Gastroesophageal sphincter (tissue), 4 donors: ENCODE measurements at regions not wholly inside any gene's neighbourhood (a gene's known extent, or its start where the extent isn't known, plus 50 kb on each side); places are given as distances from the start of the nearest gene placed in this dataset.

Source experiments
- ATAC-seq: fragments of 150-250 bp; one replicate; pipeline ENCODE4 v1.9.1; 2016; ENCODE audit warnings: mild to moderate bottlenecking, moderate library complexity
- H3K27ac ChIP-seq, 4 donors: fragments of 200-600 bp; sonication (generic) in 3 of 4; 1 replicate in 3 of 4; 2 replicates in 1 of 4; pipeline ENCODE4 v1.5.1; 2016 to 2019
- H3K27me3 ChIP-seq: fragments of 200-600 bp; sonication (generic); one replicate; pipeline ENCODE4 v1.5.1; 2019
- H3K36me3 ChIP-seq, 2 donors: fragments of 200-600 bp; sonication (generic); one replicate each; pipeline ENCODE4 v1.5.1; 2019; ENCODE audit warnings: control low read depth in 1 of 2
- H3K4me1 ChIP-seq, 3 donors: fragments of 200-600 bp; sonication (generic); 1 replicate in 2 of 3; 2 replicates in 1 of 3; pipeline ENCODE4 v1.5.1; 2016 to 2019; ENCODE audit warnings: control low read depth in 2 of 3
- H3K4me3 ChIP-seq, 2 donors: fragments of 200-600 bp; sonication (generic); one replicate each; pipeline ENCODE4 v1.5.1; 2019; ENCODE audit warnings: mild to moderate bottlenecking in 1 of 2, moderate library complexity in 1 of 2
- H3K9me3 ChIP-seq, 3 donors: fragments of 200-600 bp; sonication (generic); one replicate each; pipeline ENCODE4 v1.5.1; 2017 to 2019; ENCODE audit warnings: control low read depth in 2 of 3
- EP300 ChIP-seq: sonication (generic); formaldehyde crosslinking; IDR thresholded peaks from one replicate; pipeline ENCODE4 v1.6.1; 2017; ENCODE audit warnings: antibody characterized with exemption, mild to moderate bottlenecking
- POLR2A ChIP-seq, 2 donors: fragments of 450-650 bp; IDR thresholded peaks; one replicate each; pipeline ENCODE4 v1.6.1; 2017; ENCODE audit warnings: antibody characterized with exemption in 2 of 2, mild to moderate bottlenecking in 2 of 2, moderate library complexity in 1 of 2
- POLR2AphosphoS5 ChIP-seq: sonication (generic); formaldehyde crosslinking; IDR thresholded peaks from one replicate; pipeline ENCODE4 v1.6.1; 2017; ENCODE audit warnings: antibody characterized with exemption
- WGBS, 2 donors: methylation state at CpG; one replicate each; pipeline ENCODE4 v1.1.5; 2018; ENCODE audit warnings: low coverage in 1 of 2; 5-methylcytosine and 5-hydroxymethylcytosine counted together
- TF ChIP-seq, protein P1 (sequence below), 4 experiments: fragments of 200-600 bp in 2 of 4; fragments of 450-650 bp in 2 of 4; sonication (generic) in 1 of 4; IDR thresholded peaks; one replicate each; pipeline ENCODE4 v1.5.1; 2017 to 2019; ENCODE audit warnings: antibody characterized with exemption in 4 of 4, mild to moderate bottlenecking in 2 of 4, moderate library complexity in 2 of 4

- H3K9me3 ChIP-seq: no peaks in the 10 kb centered on the region
- H3K4me3 ChIP-seq: no peak overlapping the region
- no peaks in the 10 kb centered on the region for H3K36me3 ChIP-seq
- no peak for ATAC-seq
- peaks cover 0 to 11% (median 0%) of the 10 kb centered on the region in 3 donors for H3K4me1 ChIP-seq
- H3K27me3 ChIP-seq: no peaks in the 10 kb centered on the region
- TF ChIP-seq POLR2AphosphoS5 (no peak), EP300 (no peak), POLR2A (IDR thresholded peaks at IDR 0.05) (no peak)
- TF ChIP-seq, protein P1, sequence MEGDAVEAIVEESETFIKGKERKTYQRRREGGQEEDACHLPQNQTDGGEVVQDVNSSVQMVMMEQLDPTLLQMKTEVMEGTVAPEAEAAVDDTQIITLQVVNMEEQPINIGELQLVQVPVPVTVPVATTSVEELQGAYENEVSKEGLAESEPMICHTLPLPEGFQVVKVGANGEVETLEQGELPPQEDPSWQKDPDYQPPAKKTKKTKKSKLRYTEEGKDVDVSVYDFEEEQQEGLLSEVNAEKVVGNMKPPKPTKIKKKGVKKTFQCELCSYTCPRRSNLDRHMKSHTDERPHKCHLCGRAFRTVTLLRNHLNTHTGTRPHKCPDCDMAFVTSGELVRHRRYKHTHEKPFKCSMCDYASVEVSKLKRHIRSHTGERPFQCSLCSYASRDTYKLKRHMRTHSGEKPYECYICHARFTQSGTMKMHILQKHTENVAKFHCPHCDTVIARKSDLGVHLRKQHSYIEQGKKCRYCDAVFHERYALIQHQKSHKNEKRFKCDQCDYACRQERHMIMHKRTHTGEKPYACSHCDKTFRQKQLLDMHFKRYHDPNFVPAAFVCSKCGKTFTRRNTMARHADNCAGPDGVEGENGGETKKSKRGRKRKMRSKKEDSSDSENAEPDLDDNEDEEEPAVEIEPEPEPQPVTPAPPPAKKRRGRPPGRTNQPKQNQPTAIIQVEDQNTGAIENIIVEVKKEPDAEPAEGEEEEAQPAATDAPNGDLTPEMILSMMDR (IDR thresholded peaks at IDR 0.05): no peak
- H3K27ac ChIP-seq: no peak overlapping the region
Observed at GRCh38 chr1:60133848-60134247, 60.3 kb upstream of the C1orf87 start.

DNA sequence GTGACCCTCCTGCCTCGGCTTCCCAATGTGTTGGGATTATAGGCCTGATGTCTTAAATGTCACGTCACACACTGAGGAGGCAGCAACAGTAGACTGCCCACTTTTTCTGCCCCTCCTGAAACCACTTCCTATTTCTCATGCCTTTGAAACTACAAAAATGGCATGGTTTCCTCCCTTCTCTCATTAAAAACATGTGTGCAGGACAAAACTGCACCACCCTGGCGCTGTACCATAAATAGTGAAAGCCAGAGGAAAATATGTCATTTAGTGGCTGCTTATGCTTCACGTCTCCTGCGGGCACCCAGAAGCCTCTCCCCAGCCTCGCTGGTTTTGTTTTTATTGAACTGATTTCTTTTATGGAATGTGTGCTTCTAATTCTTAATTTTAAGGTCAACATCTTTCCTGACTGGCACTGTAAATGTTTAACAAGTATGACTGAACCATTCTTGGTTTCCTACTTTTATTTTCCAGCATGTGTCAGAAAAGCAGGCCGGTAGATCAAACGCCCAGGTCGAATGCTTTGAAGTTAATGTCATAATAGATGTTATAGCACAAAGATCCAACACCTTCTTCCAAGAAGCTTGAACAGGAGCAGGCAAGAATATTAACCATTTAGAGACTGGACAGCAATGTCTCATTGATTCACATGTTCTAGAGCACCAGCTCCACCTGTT lies 59.6 kb upstream of the C1orf87 start:
- Histone ChIP-seq H3K27me3 (no peaks in the 10 kb centered on the region), H3K4me1 (peaks cover 0 to 11% (median 0%) of the 10 kb centered on the region in 3 donors), H3K36me3 (no peaks in the 10 kb centered on the region), H3K9me3 (no peaks in the 10 kb centered on the region), H3K4me3 (no peak overlapping the region), H3K27ac (no peak overlapping the region)
- ATAC-seq: no peak
- 38 to 64% methylated on average over 9 of the region's 9 CpGs for WGBS, 2 donors
- no peak for TF ChIP-seq POLR2AphosphoS5
- TF ChIP-seq, protein P1 (IDR thresholded peaks at IDR 0.05): no peak
- no peak for TF ChIP-seq POLR2A (IDR thresholded peaks at IDR 0.05)
- TF ChIP-seq EP300: no peak

DNA sequence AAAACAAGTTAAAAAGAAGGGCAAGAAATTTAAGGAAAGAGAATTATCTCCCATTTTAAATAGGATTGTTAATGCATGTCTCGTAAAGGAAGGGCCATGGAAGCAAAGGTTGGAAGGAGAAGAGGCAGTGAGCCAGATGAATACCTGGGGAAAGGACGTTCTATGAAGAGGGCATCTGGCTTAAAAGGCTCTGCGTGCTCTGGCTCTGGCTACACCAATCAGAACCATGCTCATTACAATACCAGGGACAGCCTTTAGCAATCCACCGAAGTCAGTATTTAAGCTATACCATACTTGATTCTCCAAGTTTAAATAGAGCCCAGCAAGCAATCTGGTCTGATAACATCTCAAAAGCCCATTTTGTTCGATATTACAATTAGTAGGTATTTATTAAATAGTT lies 58.5 kb upstream of the C1orf87 start:
- TF ChIP-seq POLR2AphosphoS5 (no peak), POLR2A (IDR thresholded peaks at IDR 0.05) (no peak), EP300 (no peak)
- TF ChIP-seq, protein P1 (IDR thresholded peaks at IDR 0.05): no peak
- Histone ChIP-seq H3K27me3 (no peaks in the 10 kb centered on the region), H3K9me3 (no peaks in the 10 kb centered on the region), H3K4me3 (no peak overlapping the region), H3K27ac (no peak overlapping the region), H3K36me3 (no peaks in the 10 kb centered on the region), H3K4me1 (peaks cover 0 to 11% (median 0%) of the 10 kb centered on the region in 3 donors)
- no peak for ATAC-seq
- 82 to 89% methylated on average over 5 of the region's 5 CpGs for WGBS, 2 donors

DNA sequence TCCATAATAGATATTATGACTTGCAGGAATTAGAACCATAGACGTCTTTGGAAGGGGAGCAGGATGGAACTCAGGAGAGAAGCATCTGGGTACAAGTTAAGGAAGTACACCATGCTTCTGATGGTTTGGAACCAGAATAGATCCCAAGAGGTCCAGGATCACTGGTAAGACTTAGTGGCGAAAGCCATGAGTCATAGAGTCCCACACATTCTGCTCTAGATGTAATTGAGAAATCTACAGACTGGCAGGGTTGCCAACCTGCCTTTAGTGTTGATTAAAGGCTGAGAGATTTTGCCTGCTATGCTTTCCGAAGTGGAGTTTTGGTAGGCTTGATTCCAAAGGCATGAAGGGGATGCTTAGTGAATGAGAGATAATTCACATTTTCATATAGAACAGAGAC lies 57.1 kb upstream of the C1orf87 start:
- no peaks in the 10 kb centered on the region for H3K9me3 ChIP-seq
- no peak for ATAC-seq
- H3K27me3 ChIP-seq: no peaks in the 10 kb centered on the region
- H3K4me3 ChIP-seq: no peak overlapping the region
- H3K36me3 ChIP-seq: no peaks in the 10 kb centered on the region
- H3K4me1 ChIP-seq: peaks cover 0 to 11% (median 0%) of the 10 kb centered on the region in 3 donors
- TF ChIP-seq, protein P1 (IDR thresholded peaks at IDR 0.05): no peak
- TF ChIP-seq POLR2A (IDR thresholded peaks at IDR 0.05) (no peak), EP300 (no peak), POLR2AphosphoS5 (no peak)
- WGBS, 2 donors: 73% methylated on average over 2 to 3 of the region's 3 CpGs
- no peak overlapping the region for H3K27ac ChIP-seq

DNA sequence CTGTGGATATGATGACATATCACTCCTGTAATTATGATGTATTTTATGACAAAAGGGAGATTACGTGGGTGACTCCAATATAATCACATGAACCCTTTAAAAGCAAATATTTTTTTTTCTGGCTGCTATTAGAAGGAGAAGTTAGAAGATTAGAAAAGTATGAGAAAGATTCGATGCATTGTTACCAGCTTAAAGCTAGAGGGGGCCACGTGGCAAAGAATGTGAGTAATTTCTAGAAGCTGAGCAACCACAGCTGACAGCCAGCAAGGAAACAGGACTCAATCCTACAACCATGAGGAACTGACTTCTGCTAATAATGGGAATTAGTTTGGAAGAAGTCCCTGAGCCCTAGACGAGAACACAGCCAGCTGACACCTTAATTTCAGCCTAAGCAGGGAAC lies 56.3 kb upstream of the C1orf87 start:
- Histone ChIP-seq H3K27ac (no peak overlapping the region), H3K9me3 (no peaks in the 10 kb centered on the region), H3K27me3 (no peaks in the 10 kb centered on the region), H3K4me1 (peaks cover 0 to 11% (median 0%) of the 10 kb centered on the region in 3 donors), H3K4me3 (no peak overlapping the region), H3K36me3 (no peaks in the 10 kb centered on the region)
- no peak for TF ChIP-seq POLR2AphosphoS5
- TF ChIP-seq EP300: no peak
- TF ChIP-seq, protein P1 (IDR thresholded peaks at IDR 0.05): no peak
- TF ChIP-seq POLR2A (IDR thresholded peaks at IDR 0.05): no peak
- ATAC-seq: no peak
- 64% methylated on average over 4 of the region's 4 CpGs; no CpG with 5 or more reads in 1 of the 2 donors for WGBS, 2 donors
